K562 (cell line): ENCODE measurements at regions not wholly inside any gene's neighbourhood (a gene's known extent, or its start where the extent isn't known, plus 50 kb on each side); places are given as distances from the start of the nearest gene placed in this dataset.

Source experiments
- ATAC-seq: fragments of 200-7000 bp; cut with Tn5 transposase; 3 replicates; pipeline ENCODE4 v1.9.1; 2020; ENCODE audit warnings: moderate library complexity
- BruUV-seq: library from RNA; stranded (reverse); fragments of 400-500 nt; replicated peaks from 2 replicates; lab custom pipeline; 2021; lab: Mats Ljungman, UMichigan
- CTCF ChIA-PET: fragments of 300-600 bp; formaldehyde crosslinking; extraction: SDS; loops from one replicate; lab custom pipeline; 2021; ENCODE audit warnings: low intra/inter-chr PET ratio; lab: Yijun Ruan, JAX
- POLR2A ChIA-PET: fragments of 300-600, 350-650 bp; sonication (Branson Sonifier 250); formaldehyde crosslinking; extraction: SDS; loops from one replicate; lab custom pipeline; 2021; ENCODE audit warnings: antibody characterized with exemption, inconsistent platforms; lab: Yijun Ruan, JAX
- DNase-seq, 4 experiments: peaks; one replicate each; pipeline versions ENCODE4 v3.0.0 to v3.0.0-alpha.2; 2011 to 2018; ENCODE audit warnings: low spot score in 3 of 4, mixed read lengths in 3 of 4; ENCODE audit errors: extremely low read depth in 1 of 4
- FAIRE-seq: peaks from 2 replicates; lab custom pipeline; 2011; peaks lifted over from hg19 to GRCh38; lab: Jason Lieb, UNC
- H2AFZ ChIP-seq: 2 replicates; pipeline ENCODE4 v1.6.0; 2011; ENCODE audit warnings: low read depth, low read length, control low read depth, inconsistent platforms
- H3K27ac ChIP-seq: fragments of 200-600 bp; 3 replicates; pipeline ENCODE4 v1.8.0; 2011; ENCODE audit warnings: low read depth, mild to moderate bottlenecking, control low read depth, inconsistent platforms, low read length, moderate library complexity, mixed read lengths; ENCODE audit errors: extremely low read depth
- H3K27me3 ChIP-seq, 2 experiments: fragments of 300-600 bp in 1 of 2; 2 replicates in 1 of 2; 3 replicates in 1 of 2; pipeline versions ENCODE4 v1.6.0 to v1.8.0; 2011; ENCODE audit warnings: inconsistent platforms in 2 of 2, low read length in 2 of 2, mild to moderate bottlenecking in 1 of 2, mixed read lengths in 1 of 2, moderate library complexity in 1 of 2; ENCODE audit not compliant: control insufficient read depth in 2 of 2, insufficient read depth in 2 of 2
- H3K36me3 ChIP-seq: fragments of 300-600 bp; 3 replicates; pipeline ENCODE4 v1.8.0; 2011; ENCODE audit warnings: mild to moderate bottlenecking, low read length, inconsistent platforms; ENCODE audit not compliant: control insufficient read depth, insufficient read depth
- H3K4me1 ChIP-seq, 2 experiments: fragments of 200-600 bp in 1 of 2; replicated peaks in 1 of 2; 2 replicates in 1 of 2; 3 replicates in 1 of 2; pipeline versions ENCODE4 v1.5.1 to v1.8.0; 2011; ENCODE audit warnings: inconsistent platforms in 2 of 2, low read length in 2 of 2, mild to moderate bottlenecking in 1 of 2, mixed read lengths in 1 of 2, moderate library complexity in 1 of 2; ENCODE audit not compliant: control insufficient read depth in 2 of 2, insufficient read depth in 2 of 2
- H3K4me2 ChIP-seq: 2 replicates; pipeline ENCODE4 v1.6.1; 2011; ENCODE audit warnings: low read length, control low read depth, inconsistent platforms, mixed read lengths; ENCODE audit not compliant: insufficient read depth
- H3K4me3 ChIP-seq: fragments of 200-600 bp; sonication (generic), shearing (Covaris generic); 2 replicates; pipeline ENCODE4 v1.5.1; 2016; ENCODE audit warnings: control low read depth, inconsistent platforms
- H3K79me2 ChIP-seq: fragments of 200-600 bp; 3 replicates; pipeline ENCODE4 v1.8.0; 2011; ENCODE audit warnings: low read length, inconsistent platforms; ENCODE audit not compliant: control insufficient read depth, insufficient read depth
- H3K9ac ChIP-seq, 2 experiments: 2 replicates each; pipeline versions ENCODE4 v1.6.0 to v1.6.1; 2011; ENCODE audit warnings: low read depth in 2 of 2, low read length in 2 of 2, control low read depth in 1 of 2, inconsistent platforms in 1 of 2, mild to moderate bottlenecking in 1 of 2, mixed read lengths in 1 of 2; ENCODE audit not compliant: insufficient read depth in 1 of 2
- H3K9me1 ChIP-seq: one replicate; pipeline ENCODE4 v1.6.0; 2011; ENCODE audit warnings: inconsistent platforms, mild to moderate bottlenecking, low read length, moderate library complexity; ENCODE audit not compliant: control insufficient read depth, insufficient read depth
- H3K9me3 ChIP-seq: replicated peaks from 2 replicates; pipeline ENCODE4 v1.5.1; 2011; ENCODE audit warnings: low read depth, low read length, inconsistent platforms; ENCODE audit not compliant: control insufficient read depth, insufficient read depth
- H4K20me1 ChIP-seq: replicated peaks from 2 replicates; pipeline ENCODE4 v1.6.1; 2011; ENCODE audit warnings: low read length, inconsistent platforms, mixed read lengths; ENCODE audit not compliant: control insufficient read depth, insufficient read depth
- CHD1 ChIP-seq: fragments of 200-600 bp; sonication (generic); IDR thresholded peaks from one replicate; pipeline ENCODE4 v1.6.1; 2012; ENCODE audit warnings: mild to moderate bottlenecking, moderate library complexity, low read length, inconsistent platforms
- FOXM1 ChIP-seq, 2 experiments: fragments of 450-650 bp in 1 of 2; sonication (generic) in 1 of 2; formaldehyde crosslinking in 1 of 2; IDR thresholded peaks; 2 replicates each; pipeline versions ENCODE4 v1.6.1 to v1.9.0; 2017 to 2022; ENCODE audit warnings: low read depth in 2 of 2, mild to moderate bottlenecking in 2 of 2, missing genetic modification reagents in 1 of 2, moderate library complexity in 1 of 2
- HSF4 ChIP-seq: fragments of 250-450 bp; sonication (Bioruptor Pico); IDR thresholded peaks from 2 replicates; pipeline ENCODE4 v2.1.2; 2022; ENCODE audit warnings: mild to moderate bottlenecking, moderate library complexity, borderline replicate concordance
- ILF3 ChIP-seq: fragments of 450-650 bp; IDR thresholded peaks from 2 replicates; pipeline ENCODE4 v1.6.1; 2018; ENCODE audit warnings: antibody characterized with exemption, mild to moderate bottlenecking, moderate library complexity, borderline replicate concordance
- NR2C1 ChIP-seq, 2 experiments: fragments of 450-650 bp; IDR thresholded peaks; 2 replicates each; pipeline ENCODE4 v1.6.1; 2017; ENCODE audit warnings: mild to moderate bottlenecking in 2 of 2, antibody characterized with exemption in 1 of 2, inconsistent platforms in 1 of 2, missing compliant biosample characterization in 1 of 2, missing genetic modification characterization in 1 of 2
- ZNF3 ChIP-seq: fragments of 250-450 bp; sonication (Bioruptor Pico); IDR thresholded peaks from 2 replicates; pipeline ENCODE4 v1.5.0; 2021; ENCODE audit warnings: mild to moderate bottlenecking, moderate library complexity
- ZNF384 ChIP-seq: IDR thresholded peaks from 2 replicates; pipeline ENCODE4 v1.6.1; 2012; ENCODE audit warnings: low read depth, low read length, improper control_type of control experiment
- ZSCAN32 ChIP-seq: fragments of 450-650 bp; formaldehyde crosslinking; IDR thresholded peaks from 2 replicates; pipeline ENCODE4 v1.4.0; 2020; ENCODE audit warnings: mild to moderate bottlenecking, moderate library complexity
- WGBS: fragments of 100-300 bp; shearing (Covaris generic); methylation state at CpG from one replicate; pipeline ENCODE4 v1.1.6; 2016; ENCODE audit warnings: low coverage, mixed read lengths; ENCODE audit not compliant: insufficient coverage; ENCODE audit errors: missing lambda C conversion rate; 5-methylcytosine and 5-hydroxymethylcytosine counted together
- in situ Hi-C: fragments of 300-500 bp; cut with MboI; formaldehyde crosslinking; loops from 4 replicates; pipeline ENCODE4 v1.15.0; 2018; ENCODE audit warnings: inconsistent platforms, mixed read lengths
- intact Hi-C: fragments of 100-400 bp; cut with micrococcal nuclease; formaldehyde crosslinking; loops from 2 replicates; pipeline ENCODE4 v1.14.2; 2022
- TF ChIP-seq, protein P1 (sequence below): fragments of 450-650 bp; IDR thresholded peaks from 2 replicates; pipeline ENCODE4 v1.6.1; 2016; ENCODE audit warnings: antibody characterized with exemption
- TF ChIP-seq, protein P2 (sequence below): sonication (generic); formaldehyde crosslinking; IDR thresholded peaks from 2 replicates; pipeline ENCODE4 v1.8.0; 2022; ENCODE audit warnings: mild to moderate bottlenecking, missing genetic modification reagents
- TF ChIP-seq, protein P3 (sequence below): fragments of 450-650 bp; IDR thresholded peaks from 2 replicates; pipeline ENCODE4 v1.6.1; 2017; ENCODE audit warnings: mild to moderate bottlenecking, moderate library complexity

DNA sequence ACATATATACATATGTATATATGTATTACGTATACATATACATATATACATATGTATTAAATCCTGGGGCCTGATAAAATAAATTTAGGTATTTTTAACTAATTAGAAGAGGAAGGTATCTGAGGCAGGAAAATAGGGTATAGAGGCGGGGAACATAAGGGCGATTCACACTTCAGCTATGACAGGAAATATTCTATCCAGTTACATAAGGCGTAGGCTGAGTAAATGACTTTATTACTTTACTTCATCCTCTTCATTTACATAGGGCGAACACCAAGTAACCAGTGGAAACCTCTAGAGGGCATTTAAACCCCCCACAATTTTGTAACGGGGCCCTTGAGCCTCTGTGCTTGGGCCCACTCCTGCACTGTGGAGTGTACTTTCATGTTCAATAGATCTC, 167.5 kb downstream of the SOCS6 start (continued):
- TF ChIP-seq, protein P1, sequence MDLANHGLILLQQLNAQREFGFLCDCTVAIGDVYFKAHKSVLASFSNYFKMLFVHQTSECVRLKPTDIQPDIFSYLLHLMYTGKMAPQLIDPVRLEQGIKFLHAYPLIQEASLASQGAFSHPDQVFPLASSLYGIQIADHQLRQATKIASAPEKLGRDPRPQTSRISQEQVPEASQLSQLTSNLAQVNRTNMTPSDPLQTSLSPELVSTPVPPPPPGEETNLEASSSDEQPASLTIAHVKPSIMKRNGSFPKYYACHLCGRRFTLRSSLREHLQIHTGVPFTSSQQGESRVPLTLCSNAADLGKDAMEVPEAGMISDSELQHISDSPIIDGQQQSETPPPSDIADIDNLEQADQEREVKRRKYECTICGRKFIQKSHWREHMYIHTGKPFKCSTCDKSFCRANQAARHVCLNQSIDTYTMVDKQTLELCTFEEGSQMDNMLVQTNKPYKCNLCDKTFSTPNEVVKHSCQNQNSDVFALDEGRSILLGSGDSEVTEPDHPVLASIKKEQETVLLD: no peak
- TF ChIP-seq FOXM1 (IDR thresholded peaks at IDR 0.05; ENCODE audit: low read depth) (no peak), FOXM1 (CRISPR knock-in tag; IDR thresholded peaks at IDR 0.05; ENCODE audit: low read depth) (no peak), ZNF3 (no peak), ILF3 (no peak), NR2C1 (IDR thresholded peaks at IDR 0.05) (no peak), NR2C1 (tag; IDR thresholded peaks at IDR 0.05) (no peak)
- TF ChIP-seq, all 486 proteins: peak for 0

DNA sequence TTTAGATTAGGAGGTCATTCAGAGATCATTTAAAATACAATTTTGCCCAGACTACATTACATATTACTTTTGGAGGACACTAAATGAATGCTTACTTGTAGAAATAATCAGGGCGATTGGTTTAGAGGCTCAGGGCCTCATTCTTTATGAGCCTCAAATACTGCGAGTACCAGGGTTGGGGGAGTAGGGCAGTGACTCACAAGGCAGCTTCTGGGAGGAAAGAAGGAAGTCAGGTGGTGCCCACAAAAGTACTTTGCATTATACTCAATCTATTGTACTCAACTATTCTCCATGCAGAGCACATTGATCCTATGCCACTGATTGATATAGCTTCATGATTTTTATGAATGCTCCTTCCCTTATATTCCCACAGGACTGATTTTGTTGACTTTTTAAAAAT, 166.9 kb downstream of the SOCS6 start:
- no peak overlapping the region for H2AFZ ChIP-seq
- 6% methylated on average over 2 of the region's 2 CpGs for WGBS
- no peaks in the 10 kb centered on the region for H3K9me1 ChIP-seq
- no peaks in the 10 kb centered on the region for H3K9me3 ChIP-seq
- no peak for ATAC-seq
- ChIA-PET POLR2A (no interaction called here), CTCF (no interaction called here)
- no peaks in the 10 kb centered on the region for H3K4me1 ChIP-seq
- no peak overlapping the region for H3K9ac ChIP-seq
- H3K79me2 ChIP-seq: no peaks in the 10 kb centered on the region
- no peaks in the 10 kb centered on the region for H3K36me3 ChIP-seq
- H3K27ac ChIP-seq: no peak overlapping the region
- no peak overlapping the region for H3K4me2 ChIP-seq
- H4K20me1 ChIP-seq: no peaks in the 10 kb centered on the region
- H3K27me3 ChIP-seq: no peaks in the 10 kb centered on the region
- no TSS peak for BruUV-seq
- intact Hi-C loops: no loop called here
- H3K4me3 ChIP-seq: no peak overlapping the region
- in situ Hi-C loops: no loop called here
- DNase-seq: no peak
- TF ChIP-seq ZNF384: no peak
- TF ChIP-seq, protein P2, sequence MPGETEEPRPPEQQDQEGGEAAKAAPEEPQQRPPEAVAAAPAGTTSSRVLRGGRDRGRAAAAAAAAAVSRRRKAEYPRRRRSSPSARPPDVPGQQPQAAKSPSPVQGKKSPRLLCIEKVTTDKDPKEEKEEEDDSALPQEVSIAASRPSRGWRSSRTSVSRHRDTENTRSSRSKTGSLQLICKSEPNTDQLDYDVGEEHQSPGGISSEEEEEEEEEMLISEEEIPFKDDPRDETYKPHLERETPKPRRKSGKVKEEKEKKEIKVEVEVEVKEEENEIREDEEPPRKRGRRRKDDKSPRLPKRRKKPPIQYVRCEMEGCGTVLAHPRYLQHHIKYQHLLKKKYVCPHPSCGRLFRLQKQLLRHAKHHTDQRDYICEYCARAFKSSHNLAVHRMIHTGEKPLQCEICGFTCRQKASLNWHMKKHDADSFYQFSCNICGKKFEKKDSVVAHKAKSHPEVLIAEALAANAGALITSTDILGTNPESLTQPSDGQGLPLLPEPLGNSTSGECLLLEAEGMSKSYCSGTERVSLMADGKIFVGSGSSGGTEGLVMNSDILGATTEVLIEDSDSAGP: no peak
- TF ChIP-seq, protein P3, sequence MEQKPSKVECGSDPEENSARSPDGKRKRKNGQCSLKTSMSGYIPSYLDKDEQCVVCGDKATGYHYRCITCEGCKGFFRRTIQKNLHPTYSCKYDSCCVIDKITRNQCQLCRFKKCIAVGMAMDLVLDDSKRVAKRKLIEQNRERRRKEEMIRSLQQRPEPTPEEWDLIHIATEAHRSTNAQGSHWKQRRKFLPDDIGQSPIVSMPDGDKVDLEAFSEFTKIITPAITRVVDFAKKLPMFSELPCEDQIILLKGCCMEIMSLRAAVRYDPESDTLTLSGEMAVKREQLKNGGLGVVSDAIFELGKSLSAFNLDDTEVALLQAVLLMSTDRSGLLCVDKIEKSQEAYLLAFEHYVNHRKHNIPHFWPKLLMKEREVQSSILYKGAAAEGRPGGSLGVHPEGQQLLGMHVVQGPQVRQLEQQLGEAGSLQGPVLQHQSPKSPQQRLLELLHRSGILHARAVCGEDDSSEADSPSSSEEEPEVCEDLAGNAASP: no peak
- no peak for TF ChIP-seq HSF4 (CRISPR knock-in tag)
- TF ChIP-seq ZSCAN32 (CRISPR knock-in tag): no peak
- no peak for TF ChIP-seq CHD1
- FAIRE-seq: no peak
